ENCODE measurements at regions not wholly inside any gene's neighbourhood (a gene's known extent, or its start where the extent isn't known, plus 50 kb on each side); places are given as distances from the start of the nearest gene placed in this dataset.
A peak's percentile ranks its signal among the peaks of the same experiment; 100 is the strongest.

- DNase-seq (ENCODE audit: low read depth), result no peak
Observed at GRCh38 chr10:30190577-30191552, 131.5 kb upstream of the JCAD start.

GRCh38 chr10:30189238-30189580 is 129.8 kb upstream of the JCAD start:
- DNase-seq (ENCODE audit: low read depth), result no peak
- no peak overlapping the region for H3K4me3 ChIP-seq (replicated peaks; ENCODE audit: low read depth, low read length)
- TF ChIP-seq CTCF (IDR thresholded peaks at IDR 0.05; ENCODE audit: low read length, missing control alignments), result no peak

More at GRCh38 chr10:30190577-30191552, 131.5 kb upstream of the JCAD start:
- no peak overlapping the region for H3K4me3 ChIP-seq (replicated peaks; ENCODE audit: low read depth, low read length)
- TF ChIP-seq CTCF (IDR thresholded peaks at IDR 0.05; ENCODE audit: low read length, missing control alignments), result no peak

- TF ChIP-seq CTCF (IDR thresholded peaks at IDR 0.05; ENCODE audit: low read length, missing control alignments), result no peak
- H3K4me3 ChIP-seq (replicated peaks; ENCODE audit: low read depth, low read length), result no peak overlapping the region
- DNase-seq (ENCODE audit: low read depth), result no peak
Observed at GRCh38 chr10:30188556-30189237, 129.3 kb upstream of the JCAD start.

- no peak for TF ChIP-seq CTCF (IDR thresholded peaks at IDR 0.05; ENCODE audit: low read length, missing control alignments)
- H3K4me3 ChIP-seq (replicated peaks; ENCODE audit: low read depth, low read length), result no peak overlapping the region
- peak; percentile 55 for DNase-seq (ENCODE audit: low read depth)
Observed at GRCh38 chr10:30188101-30188500, 128.7 kb upstream of the JCAD start.

GRCh38 chr10:30187010-30187409 is 127.6 kb upstream of the JCAD start:
- no peak overlapping the region for H3K4me3 ChIP-seq (replicated peaks; ENCODE audit: low read depth, low read length)
- no peak for TF ChIP-seq CTCF (IDR thresholded peaks at IDR 0.05; ENCODE audit: low read length, missing control alignments)
- no peak for DNase-seq (ENCODE audit: low read depth)

GRCh38 chr10:30186371-30186875 is 127.0 kb upstream of the JCAD start:
- peak; percentile 22 for TF ChIP-seq CTCF (IDR thresholded peaks at IDR 0.05; ENCODE audit: low read length, missing control alignments)
- no peak overlapping the region for H3K4me3 ChIP-seq (replicated peaks; ENCODE audit: low read depth, low read length)
- DNase-seq (ENCODE audit: low read depth), result no peak
